ENCODE measurements at regions not wholly inside any gene's neighbourhood (a gene's known extent, or its start where the extent isn't known, plus 50 kb on each side); places are given as distances from the start of the nearest gene placed in this dataset.

DNA sequence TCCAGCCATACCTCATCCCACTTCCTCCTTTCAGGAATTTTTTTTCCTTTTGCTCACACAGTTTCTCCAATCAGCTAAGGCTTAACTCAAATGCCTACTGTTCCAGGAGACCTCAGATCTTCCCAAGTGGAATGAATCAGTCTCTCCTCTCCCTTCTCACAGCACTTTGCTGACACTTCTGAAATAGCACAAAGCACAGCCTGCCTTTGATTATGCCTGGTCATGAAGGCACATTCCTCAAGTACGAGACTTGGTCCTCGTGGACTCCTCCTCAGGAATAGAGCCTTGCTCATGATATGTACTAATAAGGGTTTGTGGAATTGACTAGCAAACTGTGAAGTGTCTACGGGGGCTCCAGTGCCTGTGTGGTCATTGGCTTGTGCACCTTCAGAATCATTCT, 176.7 kb upstream of the TENM4 start:
- no peaks in the 10 kb centered on the region for H3K23me2 ChIP-seq (ENCODE audit: insufficient read length, low read depth, low read length, poor library complexity, severe bottlenecking)
- H2BK120ac ChIP-seq (ENCODE audit: low read depth, low read length, poor library complexity, severe bottlenecking) = no peak overlapping the region
- no peak overlapping the region for H2BK20ac ChIP-seq (ENCODE audit: low read depth, low read length, poor library complexity, severe bottlenecking)
- no peak for DNase-seq
- TF ChIP-seq, protein P1, sequence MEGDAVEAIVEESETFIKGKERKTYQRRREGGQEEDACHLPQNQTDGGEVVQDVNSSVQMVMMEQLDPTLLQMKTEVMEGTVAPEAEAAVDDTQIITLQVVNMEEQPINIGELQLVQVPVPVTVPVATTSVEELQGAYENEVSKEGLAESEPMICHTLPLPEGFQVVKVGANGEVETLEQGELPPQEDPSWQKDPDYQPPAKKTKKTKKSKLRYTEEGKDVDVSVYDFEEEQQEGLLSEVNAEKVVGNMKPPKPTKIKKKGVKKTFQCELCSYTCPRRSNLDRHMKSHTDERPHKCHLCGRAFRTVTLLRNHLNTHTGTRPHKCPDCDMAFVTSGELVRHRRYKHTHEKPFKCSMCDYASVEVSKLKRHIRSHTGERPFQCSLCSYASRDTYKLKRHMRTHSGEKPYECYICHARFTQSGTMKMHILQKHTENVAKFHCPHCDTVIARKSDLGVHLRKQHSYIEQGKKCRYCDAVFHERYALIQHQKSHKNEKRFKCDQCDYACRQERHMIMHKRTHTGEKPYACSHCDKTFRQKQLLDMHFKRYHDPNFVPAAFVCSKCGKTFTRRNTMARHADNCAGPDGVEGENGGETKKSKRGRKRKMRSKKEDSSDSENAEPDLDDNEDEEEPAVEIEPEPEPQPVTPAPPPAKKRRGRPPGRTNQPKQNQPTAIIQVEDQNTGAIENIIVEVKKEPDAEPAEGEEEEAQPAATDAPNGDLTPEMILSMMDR (conservative IDR thresholded peaks at IDR 0.05) = no peak
- H3K4me3 Mint-ChIP-seq = no peak overlapping the region
- no peak overlapping the region for H2AFZ ChIP-seq (ENCODE audit: low read length)
- no peaks in the 10 kb centered on the region for H3K36me3 Mint-ChIP-seq (ENCODE audit: insufficient read depth in 1 of 3, low read depth in 3 of 3)
- no peaks in the 10 kb centered on the region for H3K4me1 Mint-ChIP-seq
- H4K91ac ChIP-seq (ENCODE audit: insufficient read length, low read depth, low read length) = no peak overlapping the region
- no peak overlapping the region for H3K56ac ChIP-seq (ENCODE audit: insufficient read length, low read depth, low read length)
- no peak overlapping the region for H4K8ac ChIP-seq (replicated peaks; ENCODE audit: insufficient read length, low read depth, low read length)
- no peak overlapping the region for H3K9ac ChIP-seq (ENCODE audit: extremely low read depth, insufficient read length, low read length)
- no peaks in the 10 kb centered on the region for H3K79me2 ChIP-seq (ENCODE audit: insufficient read depth, low read length)
- H2AK5ac ChIP-seq (ENCODE audit: insufficient read length, low read length) = no peak overlapping the region
- H3K27me3 ChIP-seq (ENCODE audit: insufficient read depth, low read length) = no peaks in the 10 kb centered on the region
- no peak overlapping the region for H2BK5ac ChIP-seq (ENCODE audit: insufficient read length, low read length)
- no peak overlapping the region for H2BK12ac ChIP-seq (ENCODE audit: insufficient read length, low read depth, low read length)
- no peak overlapping the region for H4K5ac ChIP-seq (ENCODE audit: insufficient read length, low read depth, low read length)
- no peaks in the 10 kb centered on the region; the same call in 1 of the 2 replicates for H3K27me3 Mint-ChIP-seq (ENCODE audit: low read depth)
- H3K9me3 ChIP-seq (ENCODE audit: control insufficient read depth, low read depth, low read length) = no peaks in the 10 kb centered on the region
- no peak overlapping the region for H3K4me2 ChIP-seq (ENCODE audit: insufficient read depth, insufficient read length, low read length)
- H3K23ac ChIP-seq (ENCODE audit: insufficient read length, low read depth, low read length) = no peak overlapping the region
- no peak overlapping the region for H3K14ac ChIP-seq (ENCODE audit: insufficient read depth, low read length)
- no peak overlapping the region for H3K27ac ChIP-seq (ENCODE audit: insufficient read length, low read depth, low read length)
- no peaks in the 10 kb centered on the region for H4K20me1 ChIP-seq (ENCODE audit: control insufficient read depth, insufficient read depth, insufficient read length)
- no peak overlapping the region for H3T11ph ChIP-seq (ENCODE audit: low read length)
- H3K18ac ChIP-seq (ENCODE audit: insufficient read length, low read depth, low read length) = no peak overlapping the region
- no peak overlapping the region for H3K4ac ChIP-seq (ENCODE audit: low read depth, low read length)
- H3K9me3 Mint-ChIP-seq = no peaks in the 10 kb centered on the region
- no peaks in the 10 kb centered on the region for H3K79me1 ChIP-seq (ENCODE audit: insufficient read depth, low read depth, low read length, poor library complexity, severe bottlenecking)
- no peak overlapping the region for H2BK15ac ChIP-seq (ENCODE audit: low read depth, low read length)
- H3K27ac Mint-ChIP-seq = no peak overlapping the region
- no peaks in the 10 kb centered on the region for H3K4me1 ChIP-seq (ENCODE audit: insufficient read depth, low read length)
- no CpG with 5 or more reads among the region's 3 CpGs for WGBS (ENCODE audit: extremely low coverage, insufficient read length, low lambda C conversion rate)

All from H9 (cell line).